Ishikawa (cell line): ENCODE measurements at regions not wholly inside any gene's neighbourhood (a gene's known extent, or its start where the extent isn't known, plus 50 kb on each side); places are given as distances from the start of the nearest gene placed in this dataset.

Experiments
- CREB1 ChIP-seq: IDR thresholded peaks from 2 replicates; pipeline ENCODE4 v1.6.1; 2012; ENCODE audit warnings: low read depth
- FOXM1 ChIP-seq: IDR thresholded peaks from 2 replicates; pipeline ENCODE4 v1.6.1; 2012; ENCODE audit warnings: low read depth, borderline replicate concordance
- RAD21 ChIP-seq: IDR thresholded peaks from 2 replicates; pipeline ENCODE4 v1.6.1; 2012; ENCODE audit warnings: low read depth
- TF ChIP-seq, protein P1 (sequence below): IDR thresholded peaks from 2 replicates; pipeline ENCODE4 v1.6.1; 2012; ENCODE audit warnings: low read depth, mild to moderate bottlenecking

GRCh38 chr1:228653748-228654147 lies 81.5 kb upstream of the RHOU start:
- no peak for TF ChIP-seq CREB1
- TF ChIP-seq RAD21: no peak
- TF ChIP-seq FOXM1: no peak
- TF ChIP-seq, protein P1, sequence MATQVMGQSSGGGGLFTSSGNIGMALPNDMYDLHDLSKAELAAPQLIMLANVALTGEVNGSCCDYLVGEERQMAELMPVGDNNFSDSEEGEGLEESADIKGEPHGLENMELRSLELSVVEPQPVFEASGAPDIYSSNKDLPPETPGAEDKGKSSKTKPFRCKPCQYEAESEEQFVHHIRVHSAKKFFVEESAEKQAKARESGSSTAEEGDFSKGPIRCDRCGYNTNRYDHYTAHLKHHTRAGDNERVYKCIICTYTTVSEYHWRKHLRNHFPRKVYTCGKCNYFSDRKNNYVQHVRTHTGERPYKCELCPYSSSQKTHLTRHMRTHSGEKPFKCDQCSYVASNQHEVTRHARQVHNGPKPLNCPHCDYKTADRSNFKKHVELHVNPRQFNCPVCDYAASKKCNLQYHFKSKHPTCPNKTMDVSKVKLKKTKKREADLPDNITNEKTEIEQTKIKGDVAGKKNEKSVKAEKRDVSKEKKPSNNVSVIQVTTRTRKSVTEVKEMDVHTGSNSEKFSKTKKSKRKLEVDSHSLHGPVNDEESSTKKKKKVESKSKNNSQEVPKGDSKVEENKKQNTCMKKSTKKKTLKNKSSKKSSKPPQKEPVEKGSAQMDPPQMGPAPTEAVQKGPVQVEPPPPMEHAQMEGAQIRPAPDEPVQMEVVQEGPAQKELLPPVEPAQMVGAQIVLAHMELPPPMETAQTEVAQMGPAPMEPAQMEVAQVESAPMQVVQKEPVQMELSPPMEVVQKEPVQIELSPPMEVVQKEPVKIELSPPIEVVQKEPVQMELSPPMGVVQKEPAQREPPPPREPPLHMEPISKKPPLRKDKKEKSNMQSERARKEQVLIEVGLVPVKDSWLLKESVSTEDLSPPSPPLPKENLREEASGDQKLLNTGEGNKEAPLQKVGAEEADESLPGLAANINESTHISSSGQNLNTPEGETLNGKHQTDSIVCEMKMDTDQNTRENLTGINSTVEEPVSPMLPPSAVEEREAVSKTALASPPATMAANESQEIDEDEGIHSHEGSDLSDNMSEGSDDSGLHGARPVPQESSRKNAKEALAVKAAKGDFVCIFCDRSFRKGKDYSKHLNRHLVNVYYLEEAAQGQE: no peak
